HG02678 (cell line): ENCODE measurements at regions not wholly inside any gene's neighbourhood (a gene's known extent, or its start where the extent isn't known, plus 50 kb on each side); places are given as distances from the start of the nearest gene placed in this dataset.

Experiments used
- ATAC-seq: cut with Tn5 transposase; IDR thresholded peaks from one replicate; pipeline ENCODE4 v1.9.1; 2021; ENCODE audit warnings: mild to moderate bottlenecking, moderate library complexity; ENCODE audit not compliant: unreplicated experiment

GRCh38 chr5:117860550-117860949, 1127.8 kb downstream of the DTWD2 start:
- ATAC-seq, result no peak

DNA sequence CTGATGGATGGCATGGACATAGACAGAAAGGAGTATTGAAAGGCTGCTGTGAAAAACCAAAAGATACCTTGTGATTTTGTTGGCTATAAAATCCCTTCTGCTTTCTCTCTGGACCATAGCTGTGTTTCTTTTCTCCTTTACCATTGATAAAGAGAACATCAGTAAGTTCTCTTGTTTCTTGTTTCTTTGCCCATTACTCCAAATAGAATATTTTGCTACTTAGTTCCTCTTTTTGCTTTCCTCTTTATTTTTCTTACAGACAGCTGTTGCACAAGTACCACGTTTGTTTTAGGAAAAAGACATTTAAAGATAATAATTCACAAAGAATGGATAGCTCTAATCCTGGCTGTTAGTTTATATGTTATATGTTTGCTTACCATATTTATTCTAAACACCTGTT, 1129.2 kb downstream of the DTWD2 start:
- ATAC-seq, result no peak

DNA sequence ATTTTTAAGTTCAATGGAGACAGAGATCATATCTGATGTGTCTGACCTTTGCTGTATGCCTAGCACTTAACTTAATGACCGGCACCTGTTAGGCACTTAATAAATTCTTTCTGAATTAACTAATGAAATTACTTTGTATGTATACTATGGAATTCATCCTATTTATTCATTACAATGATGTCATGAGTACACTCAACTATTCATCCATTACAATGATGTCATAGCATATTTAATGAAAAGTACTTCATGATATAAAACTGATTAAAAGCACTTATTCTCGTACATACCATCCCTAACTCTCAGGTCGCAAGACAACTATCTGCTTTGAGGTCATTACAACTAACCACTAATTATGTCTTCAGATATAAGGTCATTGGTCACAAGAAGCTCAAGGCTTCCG, 1131.6 kb downstream of the DTWD2 start:
- ATAC-seq, result no peak

DNA sequence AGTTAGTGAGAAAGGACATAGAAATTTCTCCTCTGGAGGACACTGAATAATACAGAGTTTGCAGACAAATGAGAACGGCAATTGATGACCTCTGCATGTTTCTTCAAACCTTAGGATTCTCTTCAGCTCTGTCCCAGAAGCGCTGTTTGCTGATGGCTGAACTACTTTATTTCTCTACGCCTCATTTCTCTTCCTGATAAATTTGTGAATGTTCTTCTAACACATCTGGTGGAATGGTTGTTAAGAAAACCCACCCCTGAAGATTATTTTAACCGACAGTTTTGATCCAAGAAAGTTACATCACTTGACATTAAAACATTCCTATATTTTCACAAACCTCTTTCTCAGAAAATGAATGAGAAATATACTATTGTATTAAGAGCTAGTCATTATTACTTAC, 1150.6 kb downstream of the DTWD2 start:
- ATAC-seq, result no peak

GRCh38 chr5:117833691-117834090, 1154.7 kb downstream of the DTWD2 start:
- ATAC-seq, result no peak

DNA sequence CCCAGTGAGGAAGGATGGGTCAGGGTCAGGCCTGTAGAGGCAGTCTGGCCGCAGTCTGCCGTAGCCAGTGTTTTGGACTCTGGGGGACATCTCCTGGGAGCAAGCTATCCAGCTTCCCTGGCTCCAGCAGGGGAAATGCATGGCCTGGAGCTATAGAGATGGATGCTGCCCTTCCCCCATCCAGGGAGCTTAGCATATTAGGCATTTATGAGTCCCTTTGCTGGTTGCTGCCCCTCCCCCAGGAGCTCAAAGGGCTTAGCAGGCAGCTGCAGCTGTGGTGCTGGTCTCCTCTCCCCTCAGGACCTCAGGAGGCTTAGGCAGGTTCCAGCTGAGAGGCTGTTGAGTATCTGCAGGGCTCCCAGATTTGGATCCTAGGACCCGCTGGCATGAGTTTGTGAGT, 1158.7 kb downstream of the DTWD2 start:
- ATAC-seq, result no peak

- no peak for ATAC-seq
Observed at GRCh38 chr5:117813850-117814249, 1174.5 kb downstream of the DTWD2 start.

DNA sequence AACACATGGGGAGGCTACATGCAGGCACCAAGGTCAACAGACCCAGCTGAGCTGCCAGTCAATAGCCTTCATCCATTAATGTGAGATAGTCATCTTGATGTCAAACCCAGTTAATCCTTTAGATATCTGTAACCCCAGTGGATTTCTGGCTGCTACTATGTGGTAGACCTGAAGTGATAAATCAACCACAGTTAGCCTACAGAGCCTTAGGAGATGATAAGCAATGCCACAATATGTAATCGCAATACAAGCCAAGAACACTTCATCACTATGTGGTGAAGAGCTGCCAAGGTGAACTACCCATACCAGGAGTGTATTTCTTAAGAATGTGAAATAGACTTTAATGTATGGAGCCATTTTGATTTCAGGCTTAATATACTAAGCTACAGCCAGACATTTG, 1175.5 kb downstream of the DTWD2 start:
- ATAC-seq, result no peak

GRCh38 chr5:117809251-117809650, 1179.1 kb downstream of the DTWD2 start:
- ATAC-seq, result no peak

GRCh38 chr5:117805058-117805457, 1183.3 kb downstream of the DTWD2 start:
- no peak for ATAC-seq

GRCh38 chr5:117803533-117803932, 1184.8 kb downstream of the DTWD2 start:
- no peak for ATAC-seq

DNA sequence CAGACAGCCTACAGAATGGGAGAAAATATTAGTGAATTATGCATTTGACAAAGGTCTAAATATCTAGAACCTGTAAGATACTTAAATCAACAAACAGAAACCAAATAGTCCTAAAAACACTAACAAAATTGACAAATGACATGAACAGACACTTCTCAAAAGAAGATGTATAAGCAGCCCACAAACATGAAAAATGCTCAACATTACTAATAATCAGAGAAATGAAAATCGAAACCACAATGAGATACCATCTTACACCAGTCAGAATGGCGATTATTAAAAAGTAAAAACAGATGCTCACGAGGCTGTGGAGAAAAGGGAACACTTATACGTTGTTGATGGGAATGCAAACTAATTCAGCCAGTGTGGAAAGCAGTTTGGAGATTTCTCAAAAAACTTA, 1186.8 kb downstream of the DTWD2 start:
- ATAC-seq, result no peak

- ATAC-seq, result no peak
Observed at GRCh38 chr5:117800261-117800660, 1188.1 kb downstream of the DTWD2 start.

- ATAC-seq, result no peak
Observed at GRCh38 chr5:117794847-117795246, 1193.5 kb downstream of the DTWD2 start.

GRCh38 chr5:117793963-117794362, 1194.4 kb downstream of the DTWD2 start:
- ATAC-seq, result no peak

GRCh38 chr5:117792476-117792875, 1195.9 kb downstream of the DTWD2 start:
- ATAC-seq, result no peak

DNA sequence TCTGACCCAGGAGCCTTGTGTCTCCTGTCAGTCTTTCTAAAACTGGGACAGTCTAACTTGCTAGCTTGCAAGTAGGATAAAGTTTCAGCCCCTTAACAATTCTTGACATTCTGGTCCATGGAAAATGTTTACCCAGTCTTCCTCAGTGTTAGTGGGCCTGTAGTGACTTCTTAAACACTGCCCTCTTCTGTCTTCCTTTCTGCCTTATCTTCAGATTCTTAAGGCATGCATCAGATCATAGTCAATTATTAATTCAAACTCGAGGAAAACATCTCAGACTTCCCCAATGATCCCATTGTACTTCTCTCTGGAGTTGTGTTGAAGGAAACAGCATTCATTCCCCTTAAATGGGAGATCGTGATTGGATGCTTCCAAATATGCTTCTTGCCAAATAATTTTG, 1199.8 kb downstream of the DTWD2 start:
- ATAC-seq, result no peak

DNA sequence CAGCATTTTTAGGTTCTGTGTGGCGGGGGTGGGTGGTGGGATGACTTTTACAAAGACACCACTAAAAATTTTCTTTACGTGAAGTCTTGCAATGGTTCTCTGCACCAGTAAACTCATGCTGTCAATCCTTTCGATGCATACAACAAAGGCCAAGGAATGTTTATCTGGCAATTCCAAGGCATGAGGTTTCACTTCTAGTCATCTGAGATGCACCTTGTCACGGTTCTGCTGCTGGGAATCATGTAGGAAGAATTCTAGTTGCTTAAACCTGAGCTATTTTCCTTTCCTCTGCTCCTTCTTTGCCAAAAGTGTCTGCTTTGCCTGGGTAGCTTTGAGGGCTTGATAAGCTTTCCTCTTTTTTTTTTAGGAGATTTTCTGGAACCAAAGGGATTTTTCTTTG, 1204.5 kb upstream of the SEMA6A start:
- no peak for ATAC-seq

DNA sequence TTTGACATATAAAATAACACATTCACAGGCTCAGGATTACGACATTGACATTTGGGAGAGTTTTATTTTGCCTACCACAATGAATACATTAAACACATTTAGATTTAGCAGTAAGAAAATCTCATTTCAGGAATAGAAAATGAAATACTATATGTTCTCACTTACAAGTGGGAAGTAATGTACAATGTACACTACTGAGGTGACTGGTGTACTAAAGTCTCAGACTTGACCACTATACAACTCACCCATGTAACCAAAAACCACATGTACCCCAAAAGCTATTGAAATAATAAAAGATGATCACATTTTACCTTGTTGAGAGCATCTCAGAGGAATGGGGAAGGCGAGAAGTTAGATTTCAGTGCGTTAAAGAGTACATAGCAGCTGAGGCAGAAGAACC, 1202.4 kb upstream of the SEMA6A start:
- no peak for ATAC-seq

GRCh38 chr5:117769877-117770276, 1195.3 kb upstream of the SEMA6A start:
- no peak for ATAC-seq

DNA sequence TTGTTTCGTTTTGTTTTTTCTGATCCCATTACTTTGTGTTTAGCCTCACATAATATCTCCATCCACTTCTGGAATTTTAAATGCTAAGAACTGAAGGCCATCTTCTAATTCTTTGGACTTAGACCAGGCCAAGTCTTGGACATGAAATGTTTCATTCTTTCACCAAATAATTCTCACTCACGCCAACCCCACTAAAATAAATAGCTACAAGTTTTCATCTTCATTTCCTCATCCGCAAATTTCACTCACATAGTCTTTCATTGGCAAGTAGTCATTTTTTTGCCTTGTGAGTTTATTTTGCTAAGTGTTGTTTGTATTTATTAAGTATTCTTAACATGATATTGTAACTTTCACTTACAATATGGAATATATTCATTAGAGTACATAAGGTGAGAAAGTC, 1188.6 kb upstream of the SEMA6A start:
- no peak for ATAC-seq

DNA sequence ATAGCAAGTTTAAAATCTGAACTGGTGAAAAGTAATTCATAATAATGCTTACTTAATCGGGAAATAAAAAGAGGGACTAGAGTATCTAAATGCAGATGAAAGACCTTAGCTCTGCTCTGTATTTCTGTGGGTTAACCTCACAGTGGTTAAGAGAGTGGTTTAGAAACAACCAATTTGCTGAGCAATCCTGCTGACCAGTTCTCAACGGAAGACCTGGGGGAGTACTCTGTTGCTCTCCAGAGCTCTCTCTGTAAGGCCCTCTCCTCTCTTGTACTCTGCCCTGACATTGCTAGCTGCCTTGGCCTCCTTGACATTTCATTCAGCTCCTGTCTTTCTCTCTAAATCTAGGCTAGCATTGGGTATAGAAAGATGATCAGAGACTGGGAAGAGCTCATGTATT, 1186.6 kb upstream of the SEMA6A start:
- ATAC-seq, result no peak

- no peak for ATAC-seq
Observed at GRCh38 chr5:117759849-117760499, 1185.4 kb upstream of the SEMA6A start.
